GM19035 (cell line): ENCODE measurements at regions not wholly inside any gene's neighbourhood (a gene's known extent, or its start where the extent isn't known, plus 50 kb on each side); places are given as distances from the start of the nearest gene placed in this dataset.

ENCODE experiments used
- ATAC-seq: cut with Tn5 transposase; IDR thresholded peaks from one replicate; pipeline ENCODE4 v1.9.1; 2021; ENCODE audit not compliant: unreplicated experiment

GRCh38 chr13:53638040-53638439 is 609.4 kb downstream of the OLFM4 start:
- ATAC-seq = no peak

GRCh38 chr13:53642306-53642705 is 613.7 kb downstream of the OLFM4 start:
- no peak for ATAC-seq

GRCh38 chr13:53648673-53649072 is 620.1 kb downstream of the OLFM4 start:
- no peak for ATAC-seq

GRCh38 chr13:53672005-53672404 is 643.4 kb downstream of the OLFM4 start:
- ATAC-seq = no peak

- ATAC-seq = no peak
These were observed 654.5 kb downstream of the OLFM4 start for GRCh38 chr13:53683146-53683545.

GRCh38 chr13:53683608-53684007 is 655.0 kb downstream of the OLFM4 start:
- no peak for ATAC-seq

- ATAC-seq = no peak
These were observed 662.8 kb downstream of the OLFM4 start for GRCh38 chr13:53691417-53691816.

GRCh38 chr13:53694814-53695532 is 666.4 kb downstream of the OLFM4 start:
- ATAC-seq = no peak

GRCh38 chr13:53703371-53704080 is 674.9 kb downstream of the OLFM4 start:
- no peak for ATAC-seq

- no peak for ATAC-seq
These were observed 690.7 kb downstream of the OLFM4 start for GRCh38 chr13:53719281-53719680.

GRCh38 chr13:53732664-53733063 is 704.1 kb downstream of the OLFM4 start:
- no peak for ATAC-seq

GRCh38 chr13:53743906-53744305 is 715.3 kb downstream of the OLFM4 start:
- ATAC-seq = no peak

GRCh38 chr13:53747825-53748224 is 719.2 kb downstream of the OLFM4 start:
- no peak for ATAC-seq

GRCh38 chr13:53749306-53749705 is 720.7 kb downstream of the OLFM4 start:
- no peak for ATAC-seq

- ATAC-seq = no peak
These were observed 730.4 kb downstream of the OLFM4 start for GRCh38 chr13:53759016-53759415.

- no peak for ATAC-seq
These were observed 747.2 kb downstream of the OLFM4 start for GRCh38 chr13:53775807-53776206.

GRCh38 chr13:53778937-53779336 is 750.3 kb downstream of the OLFM4 start:
- ATAC-seq = no peak

GRCh38 chr13:53781941-53782340 is 753.3 kb downstream of the OLFM4 start:
- no peak for ATAC-seq

- ATAC-seq = peak; percentile 74
These were observed 753.9 kb downstream of the OLFM4 start for GRCh38 chr13:53782488-53782961.

- no peak for ATAC-seq
These were observed 754.9 kb downstream of the OLFM4 start for GRCh38 chr13:53783471-53783870.

- ATAC-seq = no peak
These were observed 759.7 kb downstream of the OLFM4 start for GRCh38 chr13:53788286-53788685.

- ATAC-seq = no peak
These were observed 771.4 kb downstream of the OLFM4 start for GRCh38 chr13:53800011-53800410.
